ENCODE measurements at regions not wholly inside any gene's neighbourhood (a gene's known extent, or its start where the extent isn't known, plus 50 kb on each side); places are given as distances from the start of the nearest gene placed in this dataset.

- no peak for TF ChIP-seq CTCF (IDR thresholded peaks at IDR 0.05)
- no peak for TF ChIP-seq POLR2A (IDR thresholded peaks at IDR 0.05; ENCODE audit: low read depth)
Observed at GRCh38 chr3:140821493-140821892, 120.1 kb upstream of the SLC25A36 start.

Measured in esophagus muscularis mucosa (tissue), 3 donors.